OCI-LY3 (cell line): ENCODE measurements at regions not wholly inside any gene's neighbourhood (a gene's known extent, or its start where the extent isn't known, plus 50 kb on each side); places are given as distances from the start of the nearest gene placed in this dataset.

Source experiments
- CTCF ChIP-seq: fragments of 200-600, 300-600 bp; sonication (generic); IDR thresholded peaks from 2 replicates; pipeline ENCODE4 v1.5.1; 2014; ENCODE audit warnings: antibody characterized with exemption, low read length, low read depth
- EZH2phosphoT487 ChIP-seq: fragments of 200-600 bp; shearing (Covaris generic); IDR thresholded peaks from 2 replicates; pipeline ENCODE4 v1.6.1; 2018; ENCODE audit warnings: antibody characterized with exemption, mixed run types, low read depth

GRCh38 chr12:92255741-92256140, 110.1 kb upstream of the BTG1 start:
- TF ChIP-seq CTCF (no peak), EZH2phosphoT487 (no peak)
